ENCODE measurements at regions not wholly inside any gene's neighbourhood (a gene's known extent, or its start where the extent isn't known, plus 50 kb on each side); places are given as distances from the start of the nearest gene placed in this dataset.

- Histone ChIP-seq H3K4me3 (ENCODE audit: low read length) (no peak overlapping the region), H3K4me1 (ENCODE audit: insufficient read depth, low read length) (peaks cover 62% of the 10 kb centered on the region), H3K27me3 (ENCODE audit: insufficient read depth, low read length) (no peaks in the 10 kb centered on the region), H3K9me3 (ENCODE audit: low read depth, low read length) (no peaks in the 10 kb centered on the region)
Measured at GRCh38 chr2:12052796-12053195, 306.4 kb downstream of the LPIN1 start.

GRCh38 chr2:12054956-12055618, 308.7 kb downstream of the LPIN1 start:
- Histone ChIP-seq H3K4me1 (ENCODE audit: insufficient read depth, low read length) (peaks cover 53% of the 10 kb centered on the region), H3K27me3 (ENCODE audit: insufficient read depth, low read length) (no peaks in the 10 kb centered on the region), H3K9me3 (ENCODE audit: low read depth, low read length) (no peaks in the 10 kb centered on the region), H3K4me3 (ENCODE audit: low read length) (no peak overlapping the region)

GRCh38 chr2:12057436-12058166, 311.2 kb downstream of the LPIN1 start:
- Histone ChIP-seq H3K27me3 (ENCODE audit: insufficient read depth, low read length) (no peaks in the 10 kb centered on the region), H3K4me3 (ENCODE audit: low read length) (no peak overlapping the region), H3K9me3 (ENCODE audit: low read depth, low read length) (no peaks in the 10 kb centered on the region), H3K4me1 (ENCODE audit: insufficient read depth, low read length) (peaks cover 38% of the 10 kb centered on the region)

- Histone ChIP-seq H3K4me1 (ENCODE audit: insufficient read depth, low read length) (peaks cover 35% of the 10 kb centered on the region), H3K4me3 (ENCODE audit: low read length) (no peak overlapping the region), H3K9me3 (ENCODE audit: low read depth, low read length) (no peaks in the 10 kb centered on the region), H3K27me3 (ENCODE audit: insufficient read depth, low read length) (no peaks in the 10 kb centered on the region)
Measured at GRCh38 chr2:12059616-12060441, 313.4 kb downstream of the LPIN1 start.

- Histone ChIP-seq H3K4me3 (ENCODE audit: low read length) (no peak overlapping the region), H3K27me3 (ENCODE audit: insufficient read depth, low read length) (no peaks in the 10 kb centered on the region), H3K4me1 (ENCODE audit: insufficient read depth, low read length) (peaks cover 32% of the 10 kb centered on the region), H3K9me3 (ENCODE audit: low read depth, low read length) (no peaks in the 10 kb centered on the region)
Measured at GRCh38 chr2:12060886-12061285, 314.5 kb downstream of the LPIN1 start.

GRCh38 chr2:12061286-12062052, 315.0 kb downstream of the LPIN1 start:
- Histone ChIP-seq H3K9me3 (ENCODE audit: low read depth, low read length) (no peaks in the 10 kb centered on the region), H3K4me3 (ENCODE audit: low read length) (no peak overlapping the region), H3K4me1 (ENCODE audit: insufficient read depth, low read length) (peaks cover 27% of the 10 kb centered on the region), H3K27me3 (ENCODE audit: insufficient read depth, low read length) (no peaks in the 10 kb centered on the region)

GRCh38 chr2:12062053-12062395, 315.6 kb downstream of the LPIN1 start:
- Histone ChIP-seq H3K4me1 (ENCODE audit: insufficient read depth, low read length) (peaks cover 22% of the 10 kb centered on the region), H3K9me3 (ENCODE audit: low read depth, low read length) (no peaks in the 10 kb centered on the region), H3K27me3 (ENCODE audit: insufficient read depth, low read length) (no peaks in the 10 kb centered on the region), H3K4me3 (ENCODE audit: low read length) (no peak overlapping the region)

GRCh38 chr2:12063210-12063609, 316.8 kb downstream of the LPIN1 start:
- H3K4me1 ChIP-seq (ENCODE audit: insufficient read depth, low read length), result peaks cover 16% of the 10 kb centered on the region

GRCh38 chr2:12064153-12064552, 317.7 kb downstream of the LPIN1 start:
- Histone ChIP-seq H3K4me1 (ENCODE audit: insufficient read depth, low read length) (peaks cover 13% of the 10 kb centered on the region), H3K9me3 (ENCODE audit: low read depth, low read length) (no peaks in the 10 kb centered on the region), H3K27me3 (ENCODE audit: insufficient read depth, low read length) (no peaks in the 10 kb centered on the region), H3K4me3 (ENCODE audit: low read length) (no peak overlapping the region)

More at GRCh38 chr2:12063210-12063609, 316.8 kb downstream of the LPIN1 start:
- Histone ChIP-seq H3K27me3 (ENCODE audit: insufficient read depth, low read length) (no peaks in the 10 kb centered on the region), H3K9me3 (ENCODE audit: low read depth, low read length) (no peaks in the 10 kb centered on the region), H3K4me3 (ENCODE audit: low read length) (no peak overlapping the region)

- no peak overlapping the region for H3K4me3 ChIP-seq (ENCODE audit: low read length)
- peaks cover 11% of the 10 kb centered on the region for H3K4me1 ChIP-seq (ENCODE audit: insufficient read depth, low read length)
Measured at GRCh38 chr2:12066116-12066515, 319.7 kb downstream of the LPIN1 start.

GRCh38 chr2:12066986-12067385, 320.6 kb downstream of the LPIN1 start:
- Histone ChIP-seq H3K9me3 (ENCODE audit: low read depth, low read length) (no peaks in the 10 kb centered on the region), H3K4me3 (ENCODE audit: low read length) (no peak overlapping the region), H3K4me1 (ENCODE audit: insufficient read depth, low read length) (peaks cover 16% of the 10 kb centered on the region), H3K27me3 (ENCODE audit: insufficient read depth, low read length) (no peaks in the 10 kb centered on the region)

More at GRCh38 chr2:12066116-12066515, 319.7 kb downstream of the LPIN1 start:
- Histone ChIP-seq H3K27me3 (ENCODE audit: insufficient read depth, low read length) (no peaks in the 10 kb centered on the region), H3K9me3 (ENCODE audit: low read depth, low read length) (no peaks in the 10 kb centered on the region)

GRCh38 chr2:12068796-12069538, 322.5 kb downstream of the LPIN1 start:
- H3K4me1 ChIP-seq (ENCODE audit: insufficient read depth, low read length), result peaks cover 21% of the 10 kb centered on the region
- H3K4me3 ChIP-seq (ENCODE audit: low read length), result no peak overlapping the region
- H3K9me3 ChIP-seq (ENCODE audit: low read depth, low read length), result no peaks in the 10 kb centered on the region
- H3K27me3 ChIP-seq (ENCODE audit: insufficient read depth, low read length), result no peaks in the 10 kb centered on the region

GRCh38 chr2:12070153-12070552, 323.7 kb downstream of the LPIN1 start:
- Histone ChIP-seq H3K4me3 (ENCODE audit: low read length) (no peak overlapping the region), H3K27me3 (ENCODE audit: insufficient read depth, low read length) (no peaks in the 10 kb centered on the region), H3K4me1 (ENCODE audit: insufficient read depth, low read length) (peaks cover 21% of the 10 kb centered on the region), H3K9me3 (ENCODE audit: low read depth, low read length) (no peaks in the 10 kb centered on the region)

- no peaks in the 10 kb centered on the region for H3K27me3 ChIP-seq (ENCODE audit: insufficient read depth, low read length)
- H3K4me1 ChIP-seq (ENCODE audit: insufficient read depth, low read length), result peaks cover 21% of the 10 kb centered on the region
- H3K9me3 ChIP-seq (ENCODE audit: low read depth, low read length), result no peaks in the 10 kb centered on the region
- no peak overlapping the region for H3K4me3 ChIP-seq (ENCODE audit: low read length)
Measured at GRCh38 chr2:12070581-12070980, 324.1 kb downstream of the LPIN1 start.

Data from mononuclear cell (primary cell).